ENCODE measurements at regions not wholly inside any gene's neighbourhood (a gene's known extent, or its start where the extent isn't known, plus 50 kb on each side); places are given as distances from the start of the nearest gene placed in this dataset.
"Not testable (repeated sequence)": the region's sequence is repeated elsewhere in the genome, so short reads cannot be mapped to it uniquely, and the experiment has no call there.

DNA sequence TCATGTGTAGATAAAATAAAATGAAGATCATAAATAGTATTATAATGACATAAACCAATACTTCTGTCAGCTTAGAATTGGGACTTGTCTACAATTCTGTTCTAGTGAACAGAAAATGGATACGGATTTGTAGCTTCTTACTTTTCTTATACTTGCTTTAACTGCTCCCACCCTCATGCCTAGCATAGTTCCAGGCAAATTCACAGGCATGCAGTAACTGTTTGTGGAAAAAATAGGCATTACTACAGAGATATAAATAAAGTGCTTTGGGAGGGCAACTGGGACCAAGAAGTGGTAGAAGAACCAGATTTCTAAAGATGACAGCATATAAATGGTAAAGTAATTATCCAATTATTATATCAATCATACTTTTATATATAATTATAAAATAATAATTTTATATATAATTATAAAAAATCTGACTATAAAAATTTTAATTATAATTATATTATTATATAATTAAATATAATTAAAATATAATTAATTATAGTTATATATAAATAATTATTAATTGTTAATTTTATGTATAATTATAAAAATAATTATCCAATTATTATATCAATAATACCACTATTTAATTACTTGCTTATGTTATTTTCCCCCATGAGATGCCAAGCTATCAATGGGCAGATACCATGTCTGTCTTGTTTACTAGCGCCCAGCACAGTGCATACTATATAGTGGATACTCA is 144.1 kb downstream of the NOC3L start:
- no peak for DNase-seq (ENCODE audit: extremely low read depth in 1 of 2, low read depth in 1 of 2)

DNA sequence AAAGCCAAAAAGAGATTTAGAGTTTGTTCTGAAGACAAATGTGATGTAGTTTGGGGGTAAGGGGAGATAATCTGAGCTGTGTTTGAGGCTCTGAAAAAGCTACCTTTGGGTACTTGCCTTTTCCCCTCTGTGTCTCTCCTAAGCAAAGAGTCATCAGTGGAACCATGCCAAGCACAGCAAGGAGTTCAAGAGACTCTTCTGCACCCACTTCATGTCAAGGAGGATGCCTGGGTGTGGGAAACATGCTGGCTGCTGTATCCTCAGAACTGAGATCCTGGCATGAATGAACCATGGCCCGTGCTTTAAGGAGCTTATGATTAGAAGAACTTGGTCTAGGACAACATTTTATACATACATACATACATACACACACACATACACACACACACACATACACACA is 142.9 kb downstream of the NOC3L start:
- no peak for DNase-seq (ENCODE audit: extremely low read depth in 1 of 2, low read depth in 1 of 2)

DNA sequence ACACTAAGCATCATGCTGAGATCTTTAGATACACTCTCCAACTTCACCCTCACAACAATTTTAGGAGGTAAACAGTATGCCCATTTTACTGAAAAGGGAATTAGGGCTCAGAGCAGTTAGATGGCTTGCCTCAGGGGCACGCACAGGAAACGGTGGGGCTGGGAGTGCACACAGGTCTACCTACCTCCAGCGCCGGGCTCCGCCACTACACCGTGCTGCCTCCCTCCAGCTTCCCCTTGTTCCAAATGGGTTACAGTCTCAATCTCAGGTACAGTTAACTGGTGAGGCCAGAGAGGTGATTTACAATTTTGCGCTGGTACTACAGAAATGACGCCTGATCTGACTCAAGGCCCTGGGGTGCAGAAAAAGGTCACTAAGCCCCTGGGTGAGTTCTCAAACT is 142.0 kb downstream of the NOC3L start:
- DNase-seq (ENCODE audit: extremely low read depth in 1 of 2, low read depth in 1 of 2): no peak

DNA sequence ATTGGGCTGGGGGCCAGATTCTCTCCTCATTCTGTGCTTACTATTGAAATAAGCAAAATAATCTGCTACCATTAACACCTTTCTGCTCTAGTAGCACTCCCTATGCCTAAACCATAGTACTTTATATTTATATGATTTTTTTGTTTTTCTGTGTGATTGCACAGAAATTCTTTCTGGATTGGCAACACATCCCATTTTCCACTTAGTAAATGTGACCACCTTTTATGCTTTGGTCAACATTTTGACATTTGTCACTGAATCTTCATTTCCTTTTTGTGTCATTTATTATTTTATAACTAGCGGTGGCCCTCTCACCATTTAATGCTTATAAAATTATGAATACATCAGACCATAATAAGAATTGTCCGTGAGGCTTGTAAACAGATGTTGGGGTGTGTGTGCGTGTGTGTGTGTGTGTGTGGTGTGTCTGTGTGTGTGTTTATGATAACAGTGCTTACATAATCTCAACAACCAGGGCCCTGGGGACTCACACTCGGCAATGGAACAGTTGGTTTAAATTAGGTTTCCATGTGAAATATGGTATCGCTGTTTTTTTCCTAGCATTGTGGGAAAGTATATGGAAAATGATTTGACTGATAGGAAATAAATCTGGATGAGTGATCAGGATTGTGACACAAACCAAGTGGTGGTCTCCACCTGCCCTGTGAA is 138.9 kb downstream of the NOC3L start:
- no peak for DNase-seq (ENCODE audit: extremely low read depth in 1 of 2, low read depth in 1 of 2)

DNA sequence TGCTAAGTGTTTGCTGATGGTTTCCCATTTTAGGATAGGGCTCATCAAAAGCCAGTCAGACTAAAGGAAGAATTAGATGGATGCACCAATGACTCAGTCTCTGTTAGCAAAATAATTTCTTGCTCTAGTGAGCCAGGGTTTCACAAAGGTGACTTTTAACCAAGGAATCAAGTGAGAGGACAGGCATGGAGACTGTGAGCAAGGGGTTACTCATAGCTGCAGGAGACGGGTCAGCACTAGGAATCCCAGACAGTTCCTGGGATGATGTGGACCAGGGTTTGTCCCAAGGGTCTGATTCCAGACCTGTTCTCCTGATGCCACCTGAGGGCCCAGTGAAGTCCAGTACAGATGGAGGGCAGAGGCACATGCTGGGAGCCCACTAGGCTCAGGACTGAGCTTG is 138.1 kb downstream of the NOC3L start:
- no peak for DNase-seq (ENCODE audit: extremely low read depth in 1 of 2, low read depth in 1 of 2)

DNA sequence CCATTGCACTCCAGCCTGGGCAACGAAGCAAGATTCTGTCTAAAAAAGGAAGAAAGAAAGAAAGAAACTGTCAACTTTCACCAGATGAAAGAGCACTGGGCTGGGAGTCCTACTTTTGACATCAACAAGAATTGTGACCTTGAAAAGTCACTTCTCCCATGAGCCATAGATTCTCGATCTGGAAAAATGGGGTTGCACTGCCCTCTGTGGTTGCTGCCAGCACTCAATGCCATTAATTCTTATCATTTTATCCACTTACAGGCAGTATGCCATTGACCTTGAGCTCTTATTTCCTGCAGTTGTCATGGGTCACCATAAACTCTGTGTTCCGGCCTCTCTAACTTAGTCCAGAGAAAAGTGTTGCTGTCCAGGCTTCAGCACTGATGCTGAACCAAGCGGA is 137.2 kb downstream of the NOC3L start:
- no peak for DNase-seq (ENCODE audit: extremely low read depth in 1 of 2, low read depth in 1 of 2)

DNA sequence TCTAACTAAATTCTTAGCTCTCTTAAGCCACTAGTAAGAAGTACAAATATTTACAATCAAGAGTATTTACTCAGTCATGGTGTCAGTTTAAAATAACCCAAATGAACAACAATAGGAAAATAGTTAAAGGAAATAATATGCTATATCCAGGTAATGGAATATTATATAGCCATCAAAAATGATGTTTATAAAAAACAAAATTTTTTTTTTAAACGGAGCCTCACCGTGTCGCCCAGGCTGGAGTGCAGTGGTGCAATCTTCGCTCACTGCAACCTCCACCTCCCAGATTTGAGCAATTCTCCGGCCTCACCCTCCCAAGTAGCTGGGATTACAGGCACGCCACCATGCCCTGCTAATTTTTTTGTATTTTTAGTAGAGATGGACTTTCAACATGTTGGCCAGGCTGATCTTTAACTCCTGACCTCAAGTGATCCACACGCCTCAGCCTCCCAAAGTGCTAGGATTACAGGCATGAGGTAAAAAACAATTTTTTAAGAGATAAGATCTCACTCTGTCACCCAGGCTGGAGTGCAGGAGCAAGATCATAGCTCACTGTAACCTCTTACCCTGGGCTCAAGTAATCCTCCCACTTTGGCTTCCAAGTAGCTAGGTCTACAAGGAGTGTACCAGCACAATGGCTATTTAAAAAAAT is 132.5 kb downstream of the NOC3L start:
- no peak for DNase-seq (ENCODE audit: extremely low read depth in 1 of 2, low read depth in 1 of 2)

DNA sequence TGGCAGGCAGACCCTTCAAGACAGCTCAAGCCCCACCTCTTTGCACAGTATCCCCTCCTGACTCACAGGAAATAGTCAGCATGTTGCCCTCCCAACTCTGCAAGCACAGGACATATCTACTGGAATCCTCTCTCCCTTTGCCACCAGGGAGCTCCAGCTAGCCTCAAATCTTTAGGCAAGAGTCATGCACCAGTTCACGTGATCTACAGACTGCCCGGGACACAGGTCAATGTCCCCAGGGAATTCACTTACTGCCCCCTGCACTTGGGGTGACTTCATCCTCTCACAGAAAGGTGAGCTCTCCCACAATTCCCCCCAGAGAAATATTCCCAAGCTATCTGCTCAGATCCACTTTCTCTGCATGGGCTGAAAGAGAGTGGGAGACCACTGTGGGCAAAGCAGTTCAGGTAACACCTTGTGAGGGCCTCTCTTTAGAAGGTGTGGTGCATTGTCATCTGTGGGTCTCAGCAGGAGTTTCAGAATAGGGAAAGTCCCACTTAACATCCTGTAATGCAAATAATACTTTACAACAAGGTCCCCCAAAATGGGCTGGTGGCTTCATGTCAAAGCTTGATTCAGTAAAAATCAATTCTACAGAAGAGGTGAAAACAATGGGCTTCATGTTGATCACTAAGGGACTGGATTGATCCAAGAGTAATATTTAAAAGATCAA is 129.9 kb downstream of the NOC3L start:
- DNase-seq (ENCODE audit: extremely low read depth in 1 of 2, low read depth in 1 of 2): no peak

DNA sequence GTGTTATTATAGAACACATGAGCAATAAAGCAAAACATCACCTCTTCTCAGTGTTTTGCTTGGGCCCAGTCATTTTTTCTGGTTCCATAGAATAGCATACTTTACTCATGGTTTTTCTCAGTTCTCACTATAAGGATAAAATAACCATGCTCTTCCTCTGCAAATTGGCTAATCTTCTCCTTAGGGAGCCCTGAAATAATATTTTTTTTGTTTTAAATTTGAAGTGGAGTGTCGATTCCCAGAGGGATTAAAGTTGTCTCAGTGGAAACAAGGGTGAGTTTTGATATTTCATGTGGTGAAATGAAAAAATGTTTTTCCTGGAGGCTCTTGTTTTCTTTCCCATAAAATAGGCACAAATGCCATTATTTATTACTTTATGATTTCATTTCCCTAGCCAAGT is 127.3 kb downstream of the NOC3L start:
- no peak for DNase-seq (ENCODE audit: extremely low read depth in 1 of 2, low read depth in 1 of 2)

DNA sequence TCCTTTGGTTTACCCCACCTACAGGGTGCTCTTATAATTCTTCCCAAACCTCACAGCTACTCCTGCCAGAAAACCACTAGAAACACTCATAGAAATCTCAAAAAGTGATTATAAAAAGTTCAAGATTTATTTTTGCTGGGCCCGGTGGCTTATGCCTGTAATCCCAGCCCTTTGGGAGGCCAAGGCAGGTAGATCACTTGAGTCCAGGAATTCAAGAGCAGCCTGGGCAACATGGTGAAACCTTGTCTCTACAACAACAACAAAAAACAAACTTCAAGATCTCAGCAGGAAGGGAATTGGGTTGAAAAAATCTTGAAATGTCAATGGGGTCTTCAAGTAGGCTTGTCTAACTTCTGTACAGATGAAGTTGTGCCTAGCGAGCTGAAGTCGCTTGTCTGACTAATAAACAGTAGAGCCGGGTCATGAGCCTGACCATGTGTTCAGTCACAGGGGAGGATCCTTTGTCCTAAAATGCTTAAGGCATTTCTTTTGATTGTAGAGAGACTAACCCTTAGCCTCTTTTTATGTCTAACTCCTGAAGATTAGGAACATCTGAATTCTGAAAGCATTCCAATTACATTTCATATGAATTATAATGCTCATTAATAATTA is 124.6 kb downstream of the NOC3L start:
- DNase-seq (ENCODE audit: extremely low read depth in 1 of 2, low read depth in 1 of 2): no peak

DNA sequence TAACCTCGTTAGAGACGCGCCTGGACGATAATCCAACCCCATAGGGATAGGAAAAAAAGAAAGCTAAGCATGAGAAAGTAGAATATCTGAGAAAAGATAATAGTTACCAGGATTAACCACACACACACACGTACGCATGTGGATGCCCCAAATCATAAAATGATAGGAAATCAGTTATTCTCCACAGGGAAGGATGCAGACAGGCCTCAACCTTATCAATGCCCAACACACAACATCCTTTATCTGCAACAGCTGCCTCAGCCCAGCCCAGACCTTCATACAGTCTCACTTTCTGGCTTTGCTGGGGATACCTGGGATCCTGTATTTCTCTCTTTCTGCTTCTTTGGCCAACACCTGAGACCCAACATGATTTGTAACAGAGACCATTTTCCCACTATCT is 123.0 kb downstream of the NOC3L start:
- DNase-seq (ENCODE audit: extremely low read depth in 1 of 2, low read depth in 1 of 2): no peak

DNA sequence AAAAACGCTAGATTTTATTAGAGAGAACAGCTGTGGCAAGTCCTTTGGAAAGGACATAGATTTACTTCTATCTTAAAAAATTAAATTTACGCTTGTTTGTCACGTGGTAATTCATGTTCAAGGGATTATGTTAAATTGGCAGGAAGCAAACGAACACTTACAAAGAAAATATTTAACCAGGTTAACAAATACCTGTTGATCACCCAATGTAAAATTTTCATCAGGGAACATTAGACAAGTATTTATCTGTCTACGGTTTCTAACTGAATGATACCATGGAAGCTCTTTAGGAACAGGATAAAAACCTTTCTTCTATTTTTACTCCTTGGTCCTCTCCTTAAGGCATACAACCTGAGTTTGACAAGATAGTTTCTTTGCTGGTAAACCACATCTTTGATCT is 122.2 kb downstream of the NOC3L start:
- no peak for DNase-seq (ENCODE audit: extremely low read depth in 1 of 2, low read depth in 1 of 2)

DNA sequence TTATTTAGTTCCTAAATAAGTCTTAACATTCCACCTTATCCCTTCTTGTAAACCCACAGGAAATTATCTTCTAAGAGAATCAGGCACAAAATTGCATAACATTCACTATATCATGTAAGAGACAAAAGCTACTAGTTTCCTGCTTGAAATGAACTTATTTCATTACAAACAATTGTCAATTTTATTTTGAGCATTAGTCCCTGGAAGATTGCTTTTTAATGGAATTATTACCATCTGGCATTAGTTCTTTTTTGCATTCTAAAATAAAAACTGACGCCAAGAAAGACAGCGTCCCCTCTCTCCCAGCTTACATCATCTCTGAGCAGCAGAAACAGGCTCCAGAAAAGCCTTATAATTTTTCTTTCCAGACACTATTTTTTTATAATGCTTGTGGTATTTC is 121.8 kb downstream of the NOC3L start:
- no peak for DNase-seq (ENCODE audit: extremely low read depth in 1 of 2, low read depth in 1 of 2)

DNA sequence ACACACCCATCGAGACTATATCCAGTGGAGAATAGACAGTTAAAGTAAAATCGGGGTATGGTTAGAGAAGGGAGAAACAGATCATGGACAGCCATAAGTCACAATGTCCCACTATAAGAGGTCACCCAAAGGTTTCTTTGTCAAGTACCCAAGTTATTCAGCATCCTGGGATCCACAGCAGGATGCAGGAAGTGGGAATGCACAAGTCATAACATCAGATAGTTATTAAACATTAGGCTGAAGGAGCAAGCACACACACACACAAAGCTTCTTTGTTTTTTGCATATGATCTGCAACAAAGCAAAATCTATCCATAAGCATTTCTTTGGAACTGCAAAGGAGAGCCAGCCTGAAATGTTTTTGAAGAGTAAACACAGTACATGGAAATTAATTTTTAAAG is 111.6 kb downstream of the NOC3L start:
- no peak for DNase-seq (ENCODE audit: extremely low read depth in 1 of 2, low read depth in 1 of 2)

DNA sequence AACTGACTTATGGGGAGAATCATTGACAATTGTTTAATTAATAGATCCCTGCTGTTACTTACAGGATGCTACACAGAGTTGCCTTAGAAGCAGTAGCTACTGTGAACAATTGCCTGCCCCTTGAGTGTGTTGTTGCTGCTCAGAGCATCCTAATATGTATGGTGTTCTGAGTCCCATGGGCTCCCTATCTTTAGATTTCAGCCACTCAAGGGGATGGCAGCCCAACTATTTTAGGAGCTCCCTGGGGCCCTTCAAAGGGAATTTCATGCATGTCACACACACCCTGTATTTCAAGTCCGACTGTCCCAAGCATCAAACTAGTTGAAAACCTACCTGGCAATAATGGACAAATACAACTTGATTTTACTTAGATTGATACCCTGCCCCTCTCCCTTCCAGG is 111.2 kb downstream of the NOC3L start:
- DNase-seq (ENCODE audit: extremely low read depth in 1 of 2, low read depth in 1 of 2): no peak

DNA sequence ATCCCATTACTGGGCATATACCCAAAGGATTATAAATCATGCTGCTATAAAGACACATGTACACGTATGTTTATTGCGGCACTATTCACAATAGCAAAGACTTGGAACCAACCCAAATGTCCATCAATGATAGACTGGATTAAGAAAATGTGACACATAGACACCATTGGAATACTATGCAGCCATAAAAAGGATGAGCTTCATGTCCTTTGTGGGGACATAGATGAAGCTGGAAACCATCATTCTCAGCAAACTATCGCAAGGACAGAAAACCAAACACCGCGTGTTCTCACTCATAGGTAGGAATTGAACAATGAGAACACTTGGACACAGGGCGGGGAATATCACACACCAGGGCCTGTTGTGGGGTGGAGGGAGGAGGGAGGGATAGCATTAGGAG is 105.3 kb downstream of the NOC3L start:
- DNase-seq (ENCODE audit: extremely low read depth in 1 of 2, low read depth in 1 of 2): not testable (repeated sequence)

DNA sequence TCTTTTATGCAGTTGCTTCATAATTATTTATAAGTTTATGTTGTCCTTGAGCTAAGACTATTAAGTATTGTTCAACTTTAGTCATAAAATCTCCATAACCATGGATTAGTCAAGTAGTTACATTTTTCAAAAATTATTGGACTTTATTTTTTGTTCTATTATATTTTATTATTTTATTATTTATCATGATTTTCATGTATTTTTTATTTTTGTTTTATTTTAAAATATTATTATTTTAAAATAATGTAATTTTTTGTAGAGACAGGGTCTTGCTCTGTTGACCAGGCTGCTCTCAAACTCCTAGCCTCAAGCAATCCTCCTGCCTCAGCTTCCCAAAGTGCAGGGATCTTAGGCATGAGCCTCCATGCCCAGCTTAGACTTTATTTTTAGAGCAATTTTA is 102.3 kb downstream of the NOC3L start:
- no peak for DNase-seq (ENCODE audit: extremely low read depth in 1 of 2, low read depth in 1 of 2)

DNA sequence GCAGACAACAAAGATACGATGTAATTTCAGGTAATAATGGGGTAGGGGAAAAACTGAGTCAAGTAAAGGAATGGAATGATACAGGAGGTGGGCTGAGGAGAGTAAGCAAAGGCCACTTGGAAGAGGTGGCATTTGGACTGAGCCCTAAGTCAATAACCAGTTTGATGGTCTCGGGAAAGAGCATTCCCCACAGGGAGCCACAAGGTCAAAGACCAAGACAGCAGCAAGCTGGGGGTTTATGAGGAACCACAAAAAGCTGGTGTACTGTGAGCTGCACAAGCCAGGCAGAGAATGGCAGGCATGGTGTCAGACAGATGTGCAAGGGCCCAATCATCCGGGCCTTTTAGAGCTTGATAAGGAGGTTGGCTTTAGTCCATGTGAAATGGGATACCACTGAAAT is 98.7 kb downstream of the NOC3L start:
- DNase-seq (ENCODE audit: extremely low read depth in 1 of 2, low read depth in 1 of 2): no peak

DNA sequence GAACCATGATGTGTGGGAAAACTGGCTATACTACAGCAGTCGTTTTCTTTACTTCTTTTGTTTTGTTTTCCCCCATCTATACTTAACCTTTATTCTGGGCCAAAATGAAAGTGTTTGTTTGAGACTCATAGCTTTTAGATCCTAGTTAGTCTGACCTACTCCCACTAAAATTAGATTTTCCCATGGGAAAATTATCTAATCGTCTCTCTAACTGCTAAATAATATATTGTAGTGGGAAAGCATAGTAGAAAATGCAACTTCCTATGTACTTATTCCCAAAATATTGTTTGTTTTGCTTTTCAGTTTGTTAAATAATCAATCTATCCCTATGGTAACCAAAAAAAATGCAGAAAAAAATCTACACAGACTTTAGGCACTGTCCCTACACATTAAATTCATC is 96.6 kb downstream of the NOC3L start:
- no peak for DNase-seq (ENCODE audit: extremely low read depth in 1 of 2, low read depth in 1 of 2)

DNA sequence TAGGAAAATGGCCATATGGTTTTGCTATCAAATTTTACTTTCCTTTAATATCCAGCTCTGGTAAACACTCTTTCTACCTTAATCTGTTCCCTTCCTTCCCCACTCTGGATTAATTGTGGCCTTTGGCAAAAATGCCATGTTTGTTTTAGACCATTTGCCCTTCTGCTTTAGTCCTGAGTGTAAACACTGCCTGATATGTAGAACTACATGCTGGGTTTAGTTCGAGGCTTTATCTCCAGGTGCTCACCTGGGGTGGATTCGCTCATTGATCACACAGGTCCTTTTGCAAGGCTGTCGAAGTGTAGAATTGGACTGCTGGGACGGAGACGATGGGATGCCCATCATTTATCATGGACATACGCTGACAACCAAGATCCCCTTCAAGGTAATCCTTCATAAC is 94.1 kb downstream of the NOC3L start:
- no peak for DNase-seq (ENCODE audit: extremely low read depth in 1 of 2, low read depth in 1 of 2)

DNA sequence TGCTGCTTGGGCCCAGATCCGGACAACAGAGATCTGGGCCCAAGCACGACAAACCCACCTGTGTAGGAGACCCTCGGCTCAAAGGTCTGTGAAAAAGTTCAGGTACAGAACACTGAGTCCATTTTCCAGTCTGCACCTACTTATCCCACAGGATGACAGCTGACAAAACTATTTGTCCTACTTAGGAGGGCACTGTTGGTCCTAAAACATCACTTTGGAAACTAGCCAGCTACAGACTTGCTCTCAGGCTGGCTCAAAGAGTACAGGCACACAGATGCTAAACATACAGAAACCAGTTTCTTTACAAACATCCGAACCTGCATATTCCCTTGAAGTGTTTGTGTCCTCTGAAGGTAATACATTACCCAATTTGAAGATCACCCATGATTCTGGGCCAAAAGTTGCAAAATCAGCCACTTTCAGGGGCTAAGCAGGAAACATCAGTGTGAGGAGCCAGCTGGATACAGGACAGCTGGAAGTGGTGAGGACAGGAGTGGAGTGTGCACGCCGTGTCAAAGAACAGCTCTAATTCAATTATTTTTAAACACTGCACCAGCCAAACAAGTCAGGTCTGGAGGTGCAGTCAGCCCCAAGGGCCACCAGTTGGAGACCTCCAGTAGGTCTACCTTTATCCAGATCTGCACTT is 88.5 kb downstream of the NOC3L start:
- no peak for DNase-seq (ENCODE audit: extremely low read depth in 1 of 2, low read depth in 1 of 2)
